ENCODE measurements at regions not wholly inside any gene's neighbourhood (a gene's known extent, or its start where the extent isn't known, plus 50 kb on each side); places are given as distances from the start of the nearest gene placed in this dataset.

GRCh38 chr7:115462301-115463015, 540.6 kb downstream of the MDFIC start:
- DNase-seq = no peak

- DNase-seq = no peak
These were observed 527.8 kb downstream of the MDFIC start for GRCh38 chr7:115449689-115450088.

- DNase-seq = no peak
These were observed 525.6 kb downstream of the MDFIC start for GRCh38 chr7:115447495-115447894.

GRCh38 chr7:115441033-115441432, 519.1 kb downstream of the MDFIC start:
- no peak for DNase-seq

- DNase-seq = no peak
These were observed 513.3 kb downstream of the MDFIC start for GRCh38 chr7:115435178-115435577.

GRCh38 chr7:115429918-115430317, 508.0 kb downstream of the MDFIC start:
- no peak for DNase-seq

GRCh38 chr7:115417662-115418061, 495.8 kb downstream of the MDFIC start:
- no peak for DNase-seq

- DNase-seq = no peak
These were observed 489.2 kb downstream of the MDFIC start for GRCh38 chr7:115410972-115411686.

GRCh38 chr7:115410434-115410820, 488.5 kb downstream of the MDFIC start:
- DNase-seq = no peak

- no peak for DNase-seq
These were observed 488.0 kb downstream of the MDFIC start for GRCh38 chr7:115409682-115410433.

GRCh38 chr7:115406219-115406618, 484.3 kb downstream of the MDFIC start:
- DNase-seq = no peak

GRCh38 chr7:115387137-115387536, 465.2 kb downstream of the MDFIC start:
- no peak for DNase-seq

GRCh38 chr7:115379321-115379720, 457.4 kb downstream of the MDFIC start:
- DNase-seq = no peak

GRCh38 chr7:115368998-115369397, 447.1 kb downstream of the MDFIC start:
- no peak for DNase-seq

- no peak for DNase-seq
These were observed 442.0 kb downstream of the MDFIC start for GRCh38 chr7:115363916-115364315.

- DNase-seq = no peak
These were observed 438.1 kb downstream of the MDFIC start for GRCh38 chr7:115359955-115360354.

- DNase-seq = no peak
These were observed 437.2 kb downstream of the MDFIC start for GRCh38 chr7:115359119-115359518.

- no peak for DNase-seq
These were observed 435.8 kb downstream of the MDFIC start for GRCh38 chr7:115357703-115357999.

GRCh38 chr7:115356999-115357702, 435.3 kb downstream of the MDFIC start:
- no peak for DNase-seq

GRCh38 chr7:115356139-115356746, 434.3 kb downstream of the MDFIC start:
- no peak for DNase-seq

- DNase-seq = no peak
These were observed 433.0 kb downstream of the MDFIC start for GRCh38 chr7:115354925-115355324.

GRCh38 chr7:115352375-115352774, 430.5 kb downstream of the MDFIC start:
- DNase-seq = no peak

Data from right kidney (tissue), 1 donor.